ENCODE measurements at regions not wholly inside any gene's neighbourhood (a gene's known extent, or its start where the extent isn't known, plus 50 kb on each side); places are given as distances from the start of the nearest gene placed in this dataset.

DNA sequence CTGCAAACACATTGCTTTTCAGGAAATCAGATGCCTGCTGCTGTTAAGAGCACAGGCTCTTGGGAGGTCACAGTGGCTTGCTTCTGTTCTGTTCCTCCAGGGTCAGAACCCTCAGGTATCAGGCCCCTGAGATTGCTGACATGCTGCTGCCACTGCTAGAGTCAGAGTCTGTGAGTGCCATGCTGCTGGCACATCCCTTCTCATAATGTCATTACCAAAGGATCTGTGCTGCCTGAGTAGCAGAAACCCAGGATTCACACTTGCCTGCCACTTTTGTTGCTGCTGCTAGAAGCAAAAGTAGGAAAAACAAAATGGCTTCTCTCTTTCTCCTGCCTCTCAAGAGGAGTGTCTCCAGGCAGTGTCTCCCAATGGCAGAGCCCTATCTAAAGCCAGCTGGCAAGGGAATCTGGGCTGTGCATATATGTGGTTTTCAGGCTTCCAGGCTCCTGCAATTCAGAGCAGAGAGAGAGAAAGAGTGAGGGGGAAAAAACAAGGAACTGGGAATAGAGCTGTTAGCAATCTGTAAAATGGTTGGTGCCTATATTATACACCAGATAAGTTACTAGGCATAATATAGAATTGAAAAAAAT is 180.3 kb downstream of the MYCN start:
- no peak overlapping the region for H3K9ac ChIP-seq (ENCODE audit: low read depth, low read length)
- H3K9me3 ChIP-seq (ENCODE audit: insufficient read depth, low read depth, low read length) = peaks cover 6% of the 10 kb centered on the region; the same call in 1 of the 2 replicates
- H3K4me3 ChIP-seq (ENCODE audit: low read length) = no peak overlapping the region
- no peak overlapping the region for H3K27ac ChIP-seq (ENCODE audit: low read depth, low read length)
- no peaks in the 10 kb centered on the region for H3K27me3 ChIP-seq (ENCODE audit: insufficient read depth, low read length)
- H3K36me3 ChIP-seq (ENCODE audit: insufficient read depth, low read length) = no peaks in the 10 kb centered on the region
- 0 out of 2 replicates have a peak, but pooled peaks cover 3% of the 10 kb centered on the region for H3K4me1 ChIP-seq (ENCODE audit: insufficient read depth, low read length)

GRCh38 chr2:16119741-16120140 is 179.4 kb downstream of the MYCN start:
- H3K9me3 ChIP-seq (ENCODE audit: insufficient read depth, low read depth, low read length) = peaks cover 6% of the 10 kb centered on the region; the same call in 1 of the 2 replicates
- H3K27me3 ChIP-seq (ENCODE audit: insufficient read depth, low read length) = no peaks in the 10 kb centered on the region
- H3K4me1 ChIP-seq (ENCODE audit: insufficient read depth, low read length) = peaks cover 12% of the 10 kb centered on the region
- 97% methylated on average over 3 of the region's 3 CpGs for WGBS
- no peak overlapping the region for H3K27ac ChIP-seq (ENCODE audit: low read depth, low read length)
- H3K4me3 ChIP-seq (ENCODE audit: low read length) = no peak overlapping the region
- H3K36me3 ChIP-seq (ENCODE audit: insufficient read depth, low read length) = no peaks in the 10 kb centered on the region
- H3K9ac ChIP-seq (ENCODE audit: low read depth, low read length) = no peak overlapping the region

DNA sequence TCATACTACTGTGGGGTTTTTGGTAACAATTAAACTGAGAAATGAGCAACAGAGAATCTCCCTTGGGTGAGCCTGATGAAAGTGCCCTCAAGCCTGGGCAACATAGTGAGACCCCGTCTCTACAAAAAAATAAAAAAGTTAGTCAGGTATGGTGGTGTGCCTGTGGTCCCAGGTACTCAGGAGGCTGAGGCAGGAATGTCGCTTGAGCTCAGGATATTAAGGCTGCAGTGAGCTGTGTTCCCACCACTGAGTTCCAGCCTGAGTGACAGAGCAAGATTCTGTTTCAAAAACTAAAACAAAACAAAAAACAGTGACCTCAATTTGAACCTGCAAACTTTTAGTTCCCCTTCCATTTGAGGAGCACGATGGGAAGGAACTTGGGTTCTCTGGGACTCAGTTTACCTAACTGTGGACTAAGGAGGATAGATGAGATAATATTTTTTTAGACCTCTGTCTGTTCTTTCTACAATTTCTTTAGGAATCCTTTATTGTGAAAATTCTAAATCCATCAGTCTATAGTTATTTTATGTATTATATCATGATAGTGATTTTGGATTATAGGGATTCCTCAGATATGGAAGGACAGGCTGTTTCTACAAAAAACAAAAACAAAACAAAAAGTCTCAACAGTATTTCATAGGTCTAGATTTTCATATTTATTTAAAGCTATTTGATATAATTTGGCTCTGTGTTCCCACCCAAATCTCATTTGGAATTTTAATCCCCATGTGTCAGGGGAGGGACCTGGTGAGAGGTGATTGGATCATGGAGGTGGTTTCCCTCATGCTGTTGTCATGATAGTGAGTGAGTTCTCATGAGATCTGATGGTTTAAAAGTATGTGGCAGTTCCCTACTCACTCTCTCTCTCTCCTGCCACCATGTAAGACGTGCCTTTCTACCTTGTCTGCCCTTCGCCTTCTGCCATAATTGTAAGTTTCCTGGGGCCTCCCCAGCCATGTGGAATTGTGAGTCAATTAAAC is 178.6 kb downstream of the MYCN start:
- H3K27me3 ChIP-seq (ENCODE audit: insufficient read depth, low read length) = no peaks in the 10 kb centered on the region
- H3K4me1 ChIP-seq (ENCODE audit: insufficient read depth, low read length) = peaks cover 15% of the 10 kb centered on the region
- 94% methylated on average over 5 of the region's 5 CpGs for WGBS
- no peak overlapping the region for H3K27ac ChIP-seq (ENCODE audit: low read depth, low read length)
- H3K4me3 ChIP-seq (ENCODE audit: low read length) = no peak overlapping the region
- no peaks in the 10 kb centered on the region for H3K36me3 ChIP-seq (ENCODE audit: insufficient read depth, low read length)
- no peak overlapping the region for H3K9ac ChIP-seq (ENCODE audit: low read depth, low read length)
- peaks cover 6% of the 10 kb centered on the region; the same call in 1 of the 2 replicates for H3K9me3 ChIP-seq (ENCODE audit: insufficient read depth, low read depth, low read length)

DNA sequence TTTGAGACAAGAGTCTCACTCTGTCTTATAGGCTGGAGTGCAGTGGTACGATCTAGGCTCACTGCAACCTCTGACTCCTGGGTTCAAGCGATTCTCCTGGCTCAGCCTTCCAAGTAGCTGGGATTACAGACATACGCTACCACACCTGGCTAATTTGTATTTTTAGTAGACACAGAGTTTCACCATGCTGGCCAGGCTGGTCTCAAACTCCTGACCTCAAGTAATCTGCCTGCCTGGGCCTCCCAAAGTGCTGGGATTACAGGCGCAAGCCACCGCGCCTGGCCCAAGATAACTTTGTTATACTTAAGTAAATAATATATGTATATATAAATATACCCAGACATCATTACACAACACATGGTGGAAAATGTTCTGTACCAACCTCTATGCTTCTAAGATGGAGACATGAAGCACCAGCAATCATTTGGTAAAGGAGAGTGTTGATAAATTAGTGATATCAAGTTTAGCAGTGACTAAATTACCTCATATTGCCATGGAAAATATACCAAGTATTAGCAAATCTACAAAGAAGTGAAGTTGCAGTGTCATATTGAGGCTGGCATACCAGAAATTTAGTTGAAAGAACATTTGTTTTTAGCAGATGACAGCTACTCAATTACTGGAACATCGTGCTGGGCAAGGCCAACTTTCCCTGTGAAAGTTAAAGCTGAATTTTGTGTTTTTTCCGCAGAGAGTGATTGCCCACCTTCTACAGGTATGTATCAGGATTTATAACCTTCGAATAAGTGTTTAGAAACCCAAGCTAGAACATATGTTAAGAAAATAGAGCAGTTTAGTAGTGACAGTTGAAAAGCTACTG is 177.7 kb downstream of the MYCN start:
- Histone ChIP-seq H3K36me3 (ENCODE audit: insufficient read depth, low read length) (no peaks in the 10 kb centered on the region), H3K9ac (ENCODE audit: low read depth, low read length) (no peak overlapping the region), H3K9me3 (ENCODE audit: insufficient read depth, low read depth, low read length) (peaks cover 6% of the 10 kb centered on the region; the same call in 1 of the 2 replicates), H3K27me3 (ENCODE audit: insufficient read depth, low read length) (no peaks in the 10 kb centered on the region), H3K4me3 (ENCODE audit: low read length) (no peak overlapping the region), H3K4me1 (ENCODE audit: insufficient read depth, low read length) (peaks cover 15% of the 10 kb centered on the region), H3K27ac (ENCODE audit: low read depth, low read length) (no peak overlapping the region)
- 97% methylated on average over 7 of the region's 9 CpGs for WGBS

DNA sequence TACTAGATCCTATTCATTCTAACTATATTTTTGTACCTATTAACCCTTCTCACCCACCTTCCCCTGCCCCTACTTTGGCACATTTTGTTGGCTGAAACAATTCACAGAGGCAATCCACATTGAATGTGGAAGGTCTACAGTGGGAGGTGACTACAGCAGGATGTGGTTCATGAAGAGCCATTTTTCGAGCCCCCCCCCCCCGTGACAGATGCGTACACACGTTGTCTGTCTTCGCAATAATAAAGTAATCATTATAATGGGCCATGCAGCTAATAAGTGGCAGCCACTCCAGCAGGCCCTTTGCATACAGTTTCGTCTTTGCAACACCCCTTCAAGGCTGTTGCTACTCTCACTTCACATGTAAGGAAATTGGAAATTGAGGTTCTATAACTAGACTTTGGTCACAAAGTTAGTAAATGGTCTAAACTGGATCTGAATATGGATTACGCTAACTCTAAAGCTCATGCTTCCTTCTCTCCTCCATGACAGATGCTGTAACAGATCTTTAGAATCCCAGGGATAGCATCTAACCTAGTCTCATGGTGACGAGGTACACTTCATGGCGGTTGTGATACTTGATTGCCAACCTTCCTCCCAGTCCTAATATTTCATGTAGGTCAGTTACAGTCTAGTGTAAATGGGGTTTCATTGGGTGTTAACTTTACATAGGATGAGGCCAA is 176.8 kb downstream of the MYCN start:
- Histone ChIP-seq H3K4me3 (ENCODE audit: low read length) (no peak overlapping the region), H3K9ac (ENCODE audit: low read depth, low read length) (no peak overlapping the region), H3K36me3 (ENCODE audit: insufficient read depth, low read length) (no peaks in the 10 kb centered on the region), H3K27ac (ENCODE audit: low read depth, low read length) (no peak overlapping the region), H3K9me3 (ENCODE audit: insufficient read depth, low read depth, low read length) (peaks cover 6% of the 10 kb centered on the region; the same call in 1 of the 2 replicates), H3K27me3 (ENCODE audit: insufficient read depth, low read length) (no peaks in the 10 kb centered on the region), H3K4me1 (ENCODE audit: insufficient read depth, low read length) (peaks cover 15% of the 10 kb centered on the region)
- 94% methylated on average over 9 of the region's 9 CpGs for WGBS

- H3K27me3 ChIP-seq (ENCODE audit: insufficient read depth, low read length) = no peaks in the 10 kb centered on the region
- H3K4me3 ChIP-seq (ENCODE audit: low read length) = no peak overlapping the region
- 81% methylated on average over 7 of the region's 7 CpGs for WGBS
- H3K27ac ChIP-seq (ENCODE audit: low read depth, low read length) = no peak overlapping the region
- H3K9me3 ChIP-seq (ENCODE audit: insufficient read depth, low read depth, low read length) = peaks cover under 1% of the 10 kb centered on the region; the same call in 1 of the 2 replicates
- H3K9ac ChIP-seq (ENCODE audit: low read depth, low read length) = no peak overlapping the region
- peaks cover 15% of the 10 kb centered on the region for H3K4me1 ChIP-seq (ENCODE audit: insufficient read depth, low read length)
- H3K36me3 ChIP-seq (ENCODE audit: insufficient read depth, low read length) = no peaks in the 10 kb centered on the region
These were observed 175.8 kb downstream of the MYCN start for GRCh38 chr2:16115881-16116830.

DNA sequence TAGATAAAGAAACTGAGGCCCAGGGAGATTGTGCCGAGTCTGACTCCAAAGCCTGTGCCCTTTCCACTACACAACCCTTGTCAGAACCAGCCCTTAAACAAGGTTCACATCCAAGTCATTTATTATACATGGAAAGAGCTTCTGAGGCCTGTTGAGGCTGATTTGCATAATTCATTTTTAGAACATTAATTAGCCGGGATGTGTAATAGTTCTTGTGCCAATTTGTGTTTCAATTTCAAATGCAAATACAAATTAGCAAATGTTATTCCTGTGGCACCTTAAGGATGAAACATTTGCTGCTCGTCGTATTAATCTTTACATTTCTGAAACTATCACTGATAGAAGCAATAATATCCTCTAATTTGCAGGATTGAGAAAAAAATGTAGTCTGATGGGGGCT is 174.9 kb downstream of the MYCN start:
- Histone ChIP-seq H3K4me1 (ENCODE audit: insufficient read depth, low read length) (peaks cover 19% of the 10 kb centered on the region), H3K27ac (ENCODE audit: low read depth, low read length) (no peak overlapping the region), H3K27me3 (ENCODE audit: insufficient read depth, low read length) (no peaks in the 10 kb centered on the region), H3K36me3 (ENCODE audit: insufficient read depth, low read length) (no peaks in the 10 kb centered on the region), H3K9ac (ENCODE audit: low read depth, low read length) (no peak overlapping the region), H3K4me3 (ENCODE audit: low read length) (no peak overlapping the region), H3K9me3 (ENCODE audit: insufficient read depth, low read depth, low read length) (no peaks in the 10 kb centered on the region)
- WGBS = 94% methylated on average over 4 of the region's 4 CpGs

GRCh38 chr2:16114836-16115235 is 174.5 kb downstream of the MYCN start:
- WGBS = 79% methylated on average over 8 of the region's 8 CpGs

GRCh38 chr2:16114070-16114469 is 173.7 kb downstream of the MYCN start:
- peaks cover 20% of the 10 kb centered on the region for H3K4me1 ChIP-seq (ENCODE audit: insufficient read depth, low read length)
- no peaks in the 10 kb centered on the region for H3K36me3 ChIP-seq (ENCODE audit: insufficient read depth, low read length)
- H3K4me3 ChIP-seq (ENCODE audit: low read length) = no peak overlapping the region
- no peak overlapping the region for H3K9ac ChIP-seq (ENCODE audit: low read depth, low read length)
- no peak overlapping the region for H3K27ac ChIP-seq (ENCODE audit: low read depth, low read length)
- no peaks in the 10 kb centered on the region for H3K9me3 ChIP-seq (ENCODE audit: insufficient read depth, low read depth, low read length)
- no peaks in the 10 kb centered on the region for H3K27me3 ChIP-seq (ENCODE audit: insufficient read depth, low read length)
- WGBS = 94% methylated on average over 11 of the region's 11 CpGs

More at GRCh38 chr2:16114836-16115235, 174.5 kb downstream of the MYCN start:
- Histone ChIP-seq H3K9me3 (ENCODE audit: insufficient read depth, low read depth, low read length) (no peaks in the 10 kb centered on the region), H3K4me1 (ENCODE audit: insufficient read depth, low read length) (peaks cover 20% of the 10 kb centered on the region), H3K27ac (ENCODE audit: low read depth, low read length) (no peak overlapping the region), H3K4me3 (ENCODE audit: low read length) (no peak overlapping the region), H3K36me3 (ENCODE audit: insufficient read depth, low read length) (no peaks in the 10 kb centered on the region), H3K9ac (ENCODE audit: low read depth, low read length) (no peak overlapping the region), H3K27me3 (ENCODE audit: insufficient read depth, low read length) (no peaks in the 10 kb centered on the region)

DNA sequence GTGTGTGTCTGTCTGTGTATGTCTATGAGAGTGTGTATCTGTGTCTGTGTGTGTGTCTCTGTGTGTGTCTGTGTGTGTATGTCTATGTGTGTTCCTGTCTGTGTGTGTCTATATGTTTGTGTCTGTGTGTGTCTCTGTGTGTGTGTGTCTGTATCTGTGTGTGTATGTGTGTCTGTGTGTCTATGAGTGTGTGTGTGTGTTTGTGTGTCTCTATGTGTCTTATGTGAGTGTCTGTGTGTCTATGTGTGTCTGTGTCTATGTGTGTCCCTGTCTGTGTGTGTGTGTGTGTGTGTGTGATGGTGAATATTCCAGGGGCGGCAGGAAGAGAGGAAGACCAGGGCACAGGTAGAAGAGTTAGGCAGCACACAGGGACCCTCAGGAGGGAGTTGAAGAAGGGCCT is 173.2 kb downstream of the MYCN start:
- H3K27me3 ChIP-seq (ENCODE audit: insufficient read depth, low read length) = no peaks in the 10 kb centered on the region
- no peak overlapping the region for H3K9ac ChIP-seq (ENCODE audit: low read depth, low read length)
- H3K4me1 ChIP-seq (ENCODE audit: insufficient read depth, low read length) = peaks cover 20% of the 10 kb centered on the region
- no peaks in the 10 kb centered on the region for H3K9me3 ChIP-seq (ENCODE audit: insufficient read depth, low read depth, low read length)
- H3K4me3 ChIP-seq (ENCODE audit: low read length) = no peak overlapping the region
- H3K27ac ChIP-seq (ENCODE audit: low read depth, low read length) = no peak overlapping the region
- WGBS = 89% methylated on average over 1 of the region's 1 CpG
- no peaks in the 10 kb centered on the region for H3K36me3 ChIP-seq (ENCODE audit: insufficient read depth, low read length)
